Left colon (tissue), 2 donors: ENCODE measurements at regions not wholly inside any gene's neighbourhood (a gene's known extent, or its start where the extent isn't known, plus 50 kb on each side); places are given as distances from the start of the nearest gene placed in this dataset.
A peak's percentile ranks its signal among the peaks of the same experiment; 100 is the strongest.

ENCODE experiments used
- ATAC-seq: fragments of 200-7000 bp; cut with Tn5 transposase; one replicate; pipeline ENCODE4 v1.9.1; 2020; ENCODE audit warnings: mild to moderate bottlenecking, moderate library complexity
- DNase-seq, 2 donors: peaks; one replicate each; pipeline ENCODE4 v3.0.0-alpha.2; 2020
- intact Hi-C, 2 donors: fragments of 100-400 bp; cut with DNase I in 1 of 2; cut with micrococcal nuclease in 1 of 2; formaldehyde crosslinking; loops; one replicate each; pipeline versions ENCODE4 v1.11.2 to v1.14.0; 2022; cut with DNase I, micrococcal nuclease
- donor health status: DM: no; HTN: no; CAD: no.
- donor health status: DM: yes; HTN: yes; CAD: no.

DNA sequence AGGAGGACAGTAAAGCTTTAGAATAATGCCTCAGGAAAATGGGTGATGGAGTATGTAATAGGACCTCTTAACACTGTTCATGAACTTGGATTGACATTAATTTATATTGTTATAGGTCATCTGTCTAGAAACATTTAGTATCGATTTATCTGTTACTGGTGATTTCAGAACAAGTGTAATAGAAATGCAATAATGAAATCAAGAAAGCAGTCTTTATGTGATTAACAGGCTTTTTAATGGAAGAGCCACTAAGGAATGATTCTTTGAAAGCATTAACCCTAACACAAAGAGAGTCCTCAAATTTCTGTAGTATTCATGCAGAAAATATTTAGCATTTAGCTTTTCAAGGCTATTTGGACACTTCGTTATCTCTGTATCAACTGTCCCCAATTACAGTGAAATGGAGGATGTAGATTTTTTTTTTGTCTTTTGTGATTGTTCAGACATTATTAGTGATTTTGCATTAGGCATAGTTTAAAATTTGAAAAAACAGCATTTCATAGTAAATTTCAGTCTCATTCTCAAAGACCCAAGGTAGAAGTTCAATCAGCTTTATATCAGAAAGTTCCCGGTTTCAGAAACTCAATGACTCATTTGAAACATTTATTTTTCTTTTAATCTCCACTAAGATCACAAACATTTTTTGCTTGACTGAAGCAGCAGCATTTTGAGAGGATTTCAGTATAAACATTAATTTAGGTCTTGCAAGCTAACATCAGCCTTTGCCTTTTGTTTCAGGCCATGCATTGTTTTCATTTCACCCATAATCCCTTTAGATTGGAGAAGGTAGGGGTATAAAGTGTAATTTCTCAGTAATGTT lies 56.3 kb downstream of the AGTR2 start:
- DNase-seq (no peak), ATAC-seq (no peak)
- intact Hi-C loops, result no loop called here

DNA sequence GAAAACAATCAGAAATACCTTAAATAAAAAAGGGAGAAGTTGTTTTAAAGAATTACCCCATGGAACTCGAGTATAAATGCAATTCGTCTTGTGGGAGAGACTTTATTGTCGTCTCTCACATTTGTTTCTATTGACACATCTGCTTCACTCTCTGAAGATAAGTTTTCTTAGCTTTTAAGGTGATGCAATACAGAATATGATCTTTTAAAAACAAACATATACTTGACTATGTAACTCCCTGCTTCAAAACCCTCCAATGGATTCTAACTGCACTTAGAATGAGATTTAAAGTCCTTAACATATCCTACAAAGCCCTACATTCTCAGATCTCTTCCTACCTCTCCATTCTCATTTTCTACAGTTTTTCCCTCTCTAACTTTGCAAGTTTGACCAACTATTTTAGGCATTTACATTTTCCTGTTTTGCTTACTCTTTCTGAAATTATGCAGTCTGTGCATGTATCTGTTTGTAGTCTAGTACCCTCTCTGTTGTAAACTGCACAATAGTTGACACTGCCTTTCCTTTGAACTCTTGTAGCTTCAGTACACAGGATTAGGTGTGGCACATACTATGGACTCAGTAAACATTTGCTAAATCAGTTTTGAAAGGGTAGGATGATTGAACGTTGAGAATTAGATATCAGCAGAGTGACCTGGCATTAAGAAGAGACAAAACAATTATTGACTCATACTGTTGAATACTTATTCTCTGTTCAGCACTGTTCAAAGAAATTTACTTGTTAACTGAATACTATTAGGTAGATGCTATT lies 59.8 kb downstream of the AGTR2 start:
- intact Hi-C loops, result no loop called here
- DNase-seq (no peak), ATAC-seq (peak; percentile 58)

GRCh38 chrX:116232833-116233232 lies 62.3 kb downstream of the AGTR2 start:
- intact Hi-C loops, result no loop called here
- DNase-seq (no peak), ATAC-seq (no peak)

- intact Hi-C loops, result no loop called here
- ATAC-seq, result no peak
- no peak for DNase-seq
Observed at GRCh38 chrX:116236666-116237065, 66.1 kb downstream of the AGTR2 start.

DNA sequence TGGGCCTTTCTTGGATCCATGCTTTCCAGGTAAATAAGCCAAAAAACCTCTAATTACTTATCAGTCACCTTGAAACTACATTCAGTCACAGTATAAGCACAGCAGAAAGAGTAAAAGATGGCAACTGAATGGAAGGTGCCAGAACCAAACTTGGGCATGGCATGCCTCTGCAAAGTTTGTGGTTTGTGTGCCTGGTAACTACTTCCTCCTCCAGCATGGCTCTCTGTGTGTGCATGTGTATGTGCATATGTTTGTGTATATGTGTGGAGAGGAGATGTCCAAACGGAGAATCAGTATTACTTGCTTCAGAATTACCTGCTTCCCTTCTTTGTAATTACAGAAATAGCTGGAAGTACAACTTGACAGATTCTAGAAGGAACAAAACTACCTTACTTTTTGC lies 67.5 kb downstream of the AGTR2 start:
- no peak for DNase-seq
- intact Hi-C loops, result no loop called here
- peak; percentile 39 for ATAC-seq

- DNase-seq, result no peak
- peak; percentile 54 for ATAC-seq
- intact Hi-C loops, result no loop called here
Observed at GRCh38 chrX:116238567-116239255, 68.2 kb downstream of the AGTR2 start.

GRCh38 chrX:116239944-116240840 lies 69.6 kb downstream of the AGTR2 start:
- no peak for DNase-seq
- ATAC-seq, result peak; percentile 84
- intact Hi-C loops, result no loop called here

- DNase-seq (no peak), ATAC-seq (no peak)
- intact Hi-C loops, result no loop called here
Observed at GRCh38 chrX:116241001-116241400, 70.5 kb downstream of the AGTR2 start.

DNA sequence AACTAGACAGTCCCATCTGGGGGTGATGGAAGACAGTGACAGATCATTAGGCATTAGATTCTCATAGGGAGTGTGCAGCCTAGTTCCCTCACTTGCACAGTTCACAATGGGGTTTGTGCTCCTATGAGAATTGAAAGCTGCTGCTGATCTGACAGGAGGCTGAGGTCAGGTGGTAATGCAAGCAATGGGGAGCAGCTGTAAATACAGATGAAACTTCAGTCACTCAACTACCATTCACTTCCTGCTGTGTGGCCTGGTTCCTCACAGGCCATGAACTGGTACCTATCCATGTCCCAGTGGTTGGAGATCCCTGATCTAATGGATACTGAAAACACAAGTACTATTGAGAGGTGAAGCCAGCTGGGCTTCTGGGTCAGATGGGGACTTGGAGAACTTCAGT lies 72.5 kb downstream of the AGTR2 start:
- ATAC-seq, result no peak
- DNase-seq, result no peak
- intact Hi-C loops, result no loop called here

DNA sequence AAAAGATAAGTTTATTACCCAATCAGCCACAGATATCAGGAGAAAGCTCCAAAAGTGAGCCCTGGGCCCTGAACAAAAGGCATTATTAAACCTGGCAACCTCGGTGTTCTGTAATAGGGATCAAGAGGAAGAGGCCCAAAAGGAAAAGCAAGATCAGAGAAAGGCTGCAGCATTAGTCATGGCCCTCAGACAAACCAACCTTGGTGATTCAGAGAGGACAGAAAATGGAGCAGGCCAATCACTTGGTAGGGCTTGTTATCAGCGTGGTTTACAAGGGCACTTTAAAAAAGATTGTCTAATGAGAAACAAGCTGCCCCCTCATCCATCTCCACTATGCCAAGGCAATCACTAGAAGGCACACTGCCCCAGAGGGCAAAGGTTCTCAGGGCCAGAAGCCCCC lies 75.7 kb downstream of the AGTR2 start:
- intact Hi-C loops, result no loop called here
- ATAC-seq (no peak), DNase-seq (no peak)

- no peak for DNase-seq
- ATAC-seq, result no peak
- intact Hi-C loops, result no loop called here
Observed at GRCh38 chrX:116267511-116268040, 97.0 kb downstream of the AGTR2 start.

DNA sequence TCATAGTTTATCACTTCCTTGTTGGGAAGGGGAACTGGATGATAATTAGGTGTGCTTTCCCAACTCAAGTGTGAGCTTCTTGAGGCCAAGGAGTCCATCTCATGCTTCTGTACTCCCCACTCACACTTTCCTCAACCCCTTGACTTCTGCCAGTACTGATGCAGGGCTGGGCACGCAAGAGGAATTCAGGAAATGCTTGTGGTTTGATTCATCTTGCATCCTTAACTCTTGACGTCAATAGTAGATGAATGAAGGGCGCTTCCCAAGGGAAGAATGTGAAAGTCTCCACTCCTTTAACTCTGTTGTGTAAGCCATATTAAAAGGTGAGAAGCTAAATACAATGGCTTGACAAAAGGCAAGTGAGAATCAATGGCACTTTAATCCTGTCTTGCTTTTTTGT lies 101.8 kb downstream of the AGTR2 start:
- DNase-seq (peak in 1 of 2 donors; percentile 25), ATAC-seq (peak; percentile 81)
- intact Hi-C loops, result no loop called here

- ATAC-seq (peak; percentile 91), DNase-seq (no peak)
- intact Hi-C loops, result no loop called here
Observed at GRCh38 chrX:116272861-116273260, 102.3 kb downstream of the AGTR2 start.

- ATAC-seq (no peak), DNase-seq (no peak)
- intact Hi-C loops, result no loop called here
Observed at GRCh38 chrX:116276261-116276660, 105.7 kb downstream of the AGTR2 start.

GRCh38 chrX:116277351-116278225 lies 107.0 kb downstream of the AGTR2 start:
- DNase-seq, result no peak
- intact Hi-C loops, result no loop called here
- ATAC-seq, result no peak

- DNase-seq, result no peak
- intact Hi-C loops, result no loop called here
- peak; percentile 78 for ATAC-seq
Observed at GRCh38 chrX:116278826-116279225, 108.3 kb downstream of the AGTR2 start.

GRCh38 chrX:116281106-116281505 lies 110.6 kb downstream of the AGTR2 start:
- DNase-seq (peak in 1 of 2 donors; percentile 34), ATAC-seq (peak; percentile 90)
- intact Hi-C loops, result no loop called here

GRCh38 chrX:116282751-116283150 lies 112.2 kb downstream of the AGTR2 start:
- intact Hi-C loops, result no loop called here
- DNase-seq, result no peak
- ATAC-seq, result no peak
